Uterus (tissue), 3 donors: ENCODE measurements at regions not wholly inside any gene's neighbourhood (a gene's known extent, or its start where the extent isn't known, plus 50 kb on each side); places are given as distances from the start of the nearest gene placed in this dataset.

Experiments
- DNase-seq, 2 donors: peaks; one replicate each; pipeline ENCODE4 v3.0.0-alpha.2; 2019 to 2020
- H3K27ac ChIP-seq, 2 donors: fragments of 200-600 bp; sonication (generic); 1 replicate in 1 of 2; 2 replicates in 1 of 2; pipeline ENCODE4 v1.5.1; 2016 to 2018
- H3K27me3 ChIP-seq, 2 donors: fragments of 200-600 bp; sonication (generic); one replicate each; pipeline ENCODE4 v1.5.1; 2018 to 2019; ENCODE audit warnings: control low read depth in 1 of 2
- H3K36me3 ChIP-seq, 2 donors: fragments of 200-600 bp; sonication (generic); one replicate each; pipeline ENCODE4 v1.5.1; 2019; ENCODE audit warnings: control low read depth in 1 of 2
- H3K4me1 ChIP-seq, 2 donors: fragments of 200-600 bp; sonication (generic); one replicate each; pipeline ENCODE4 v1.5.1; 2018 to 2019; ENCODE audit warnings: control low read depth in 1 of 2
- H3K4me3 ChIP-seq, 2 donors: fragments of 200-600 bp; sonication (generic); 1 replicate in 1 of 2; 2 replicates in 1 of 2; pipeline ENCODE4 v1.5.1; 2018 to 2019; ENCODE audit warnings: mild to moderate bottlenecking in 1 of 2
- H3K9me3 ChIP-seq, 2 donors: fragments of 200-600 bp; sonication (generic); one replicate each; pipeline ENCODE4 v1.5.1; 2019; ENCODE audit warnings: control low read depth in 1 of 2
- CTCF ChIP-seq, 4 experiments: fragments of 200-600 bp in 2 of 4; fragments of 450-650 bp in 2 of 4; sonication (generic) in 2 of 4; IDR thresholded peaks; one replicate each; pipeline ENCODE4 v1.5.1; 2016 to 2019; ENCODE audit warnings: antibody characterized with exemption in 4 of 4, mild to moderate bottlenecking in 2 of 4, moderate library complexity in 1 of 4
- POLR2A ChIP-seq, 2 donors: fragments of 450-650 bp; IDR thresholded peaks; one replicate each; pipeline ENCODE4 v1.6.1; 2016; ENCODE audit warnings: antibody characterized with exemption in 2 of 2, mild to moderate bottlenecking in 1 of 2, moderate library complexity in 1 of 2
- intact Hi-C: fragments of 100-400 bp; cut with DNase I; formaldehyde crosslinking; loops from one replicate; pipeline ENCODE4 v1.15.1; 2023; ENCODE audit warnings: low total_unique reads
- donor health status: DM: yes; HTN: yes; CAD: no.

GRCh38 chr5:81817086-81817485, 66.2 kb upstream of the SSBP2 start:
- intact Hi-C loops = no loop called here
- TF ChIP-seq CTCF (IDR thresholded peaks at IDR 0.05) (no peak), POLR2A (IDR thresholded peaks at IDR 0.05) (no peak)
- no peaks in the 10 kb centered on the region for H3K4me1 ChIP-seq
- H3K27ac ChIP-seq = no peak overlapping the region
- no peak overlapping the region for H3K4me3 ChIP-seq
- H3K36me3 ChIP-seq = no peaks in the 10 kb centered on the region
- H3K9me3 ChIP-seq = no peaks in the 10 kb centered on the region
- no peak for DNase-seq
- H3K27me3 ChIP-seq = no peaks in the 10 kb centered on the region

GRCh38 chr5:81815321-81815720, 64.4 kb upstream of the SSBP2 start:
- H3K9me3 ChIP-seq = no peaks in the 10 kb centered on the region
- H3K36me3 ChIP-seq = no peaks in the 10 kb centered on the region
- H3K27me3 ChIP-seq = no peaks in the 10 kb centered on the region
- H3K4me1 ChIP-seq = no peaks in the 10 kb centered on the region
- intact Hi-C loops = no loop called here
- no peak overlapping the region for H3K27ac ChIP-seq
- H3K4me3 ChIP-seq = no peak overlapping the region
- DNase-seq = no peak
- TF ChIP-seq POLR2A (IDR thresholded peaks at IDR 0.05) (no peak), CTCF (IDR thresholded peaks at IDR 0.05) (no peak)

GRCh38 chr5:81808106-81808505, 57.2 kb upstream of the SSBP2 start:
- no peaks in the 10 kb centered on the region for H3K9me3 ChIP-seq
- no peak for DNase-seq
- no peaks in the 10 kb centered on the region for H3K27me3 ChIP-seq

GRCh38 chr5:81805086-81805485, 54.2 kb upstream of the SSBP2 start:
- no peak for DNase-seq
- H3K4me1 ChIP-seq = no peaks in the 10 kb centered on the region
- H3K27ac ChIP-seq = no peak overlapping the region
- TF ChIP-seq CTCF (IDR thresholded peaks at IDR 0.05) = no peak
- no peak for TF ChIP-seq POLR2A (IDR thresholded peaks at IDR 0.05)
- H3K27me3 ChIP-seq = no peaks in the 10 kb centered on the region
- no peak overlapping the region for H3K4me3 ChIP-seq
- no peaks in the 10 kb centered on the region for H3K36me3 ChIP-seq
- intact Hi-C loops = no loop called here
- no peaks in the 10 kb centered on the region for H3K9me3 ChIP-seq

More at GRCh38 chr5:81808106-81808505, 57.2 kb upstream of the SSBP2 start:
- Histone ChIP-seq H3K4me1 (no peaks in the 10 kb centered on the region), H3K36me3 (no peaks in the 10 kb centered on the region), H3K4me3 (no peak overlapping the region), H3K27ac (no peak overlapping the region)
- TF ChIP-seq POLR2A (IDR thresholded peaks at IDR 0.05) (no peak), CTCF (IDR thresholded peaks at IDR 0.05) (no peak)
- intact Hi-C loops = no loop called here

GRCh38 chr5:81803812-81804211, 52.9 kb upstream of the SSBP2 start:
- Histone ChIP-seq H3K4me3 (no peak overlapping the region), H3K27me3 (no peaks in the 10 kb centered on the region), H3K4me1 (no peaks in the 10 kb centered on the region), H3K27ac (no peak overlapping the region), H3K9me3 (no peaks in the 10 kb centered on the region), H3K36me3 (no peaks in the 10 kb centered on the region)
- TF ChIP-seq CTCF (IDR thresholded peaks at IDR 0.05) (no peak), POLR2A (IDR thresholded peaks at IDR 0.05) (no peak)
- no peak for DNase-seq
- intact Hi-C loops = no loop called here
